ENCODE measurements at regions not wholly inside any gene's neighbourhood (a gene's known extent, or its start where the extent isn't known, plus 50 kb on each side); places are given as distances from the start of the nearest gene placed in this dataset.
"Not testable (repeated sequence)": the region's sequence is repeated elsewhere in the genome, so short reads cannot be mapped to it uniquely, and the experiment has no call there.

- no peak for DNase-seq
- Mint-ChIP-seq H3K27ac (no peak overlapping the region), H3K4me3 (no peak overlapping the region), H3K27me3 (ENCODE audit: low read depth) (no peaks in the 10 kb centered on the region), H3K36me3 (ENCODE audit: insufficient read depth in 2 of 2) (no peaks in the 10 kb centered on the region), H3K4me1 (ENCODE audit: low read depth) (no peaks in the 10 kb centered on the region), H3K9me3 (no peaks in the 10 kb centered on the region)
- no peak for ATAC-seq (replicated peaks in 1 of 2)
These were observed 126.6 kb upstream of the GNAI1 start for GRCh38 chr7:80008039-80008438.

DNA sequence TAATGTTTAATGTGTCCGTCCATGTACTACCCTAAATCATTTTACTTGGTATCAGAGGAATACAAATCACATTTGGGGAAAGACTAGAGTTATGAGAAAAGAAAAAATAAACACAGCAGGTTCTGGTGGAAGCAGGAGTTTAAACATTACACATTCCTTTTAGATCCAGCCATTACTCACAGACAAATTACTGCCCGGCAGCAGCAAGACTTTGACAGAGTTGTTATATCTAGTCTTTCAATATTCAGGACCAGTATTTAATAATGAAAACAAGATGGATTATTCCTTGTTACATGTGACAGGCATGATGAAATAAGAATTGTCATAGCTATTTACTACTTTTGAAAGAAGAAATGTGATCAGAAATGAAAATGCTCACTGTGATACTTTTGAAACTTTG, 131.8 kb upstream of the GNAI1 start:
- ATAC-seq (replicated peaks in 1 of 2) = no peak
- Mint-ChIP-seq H3K27ac (no peak overlapping the region), H3K27me3 (ENCODE audit: low read depth) (no peaks in the 10 kb centered on the region), H3K4me3 (no peak overlapping the region), H3K9me3 (no peaks in the 10 kb centered on the region), H3K4me1 (ENCODE audit: low read depth) (no peaks in the 10 kb centered on the region), H3K36me3 (ENCODE audit: insufficient read depth in 2 of 2) (no peaks in the 10 kb centered on the region)
- no peak for DNase-seq

GRCh38 chr7:79998363-79998762, 136.3 kb upstream of the GNAI1 start:
- Mint-ChIP-seq H3K9me3 (no peaks in the 10 kb centered on the region), H3K4me3 (no peak overlapping the region), H3K27ac (no peak overlapping the region), H3K36me3 (ENCODE audit: insufficient read depth in 2 of 2) (no peaks in the 10 kb centered on the region), H3K27me3 (ENCODE audit: low read depth) (no peaks in the 10 kb centered on the region), H3K4me1 (ENCODE audit: low read depth) (no peaks in the 10 kb centered on the region)
- ATAC-seq (replicated peaks in 1 of 2) = no peak
- no peak for DNase-seq

DNA sequence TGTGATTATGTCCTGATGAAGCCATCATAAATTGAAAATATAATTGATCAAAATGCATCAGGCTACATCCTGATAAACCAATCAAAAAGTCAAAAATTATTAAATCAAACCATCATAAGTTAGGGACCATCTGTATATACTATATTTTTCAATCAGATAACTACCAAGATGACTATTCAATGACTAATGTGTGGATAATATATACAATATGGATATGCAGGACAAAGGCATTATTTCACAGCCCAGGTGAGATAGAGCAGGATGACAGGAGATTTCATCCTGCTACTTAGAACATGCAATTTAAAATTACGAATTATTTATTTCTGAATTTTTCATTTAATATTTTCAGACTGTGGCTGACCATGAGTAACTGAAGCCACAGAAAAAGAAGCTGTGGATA, 137.3 kb upstream of the GNAI1 start:
- DNase-seq (no peak), ATAC-seq (replicated peaks in 1 of 2) (no peak)
- Mint-ChIP-seq H3K27me3 (ENCODE audit: low read depth) (no peaks in the 10 kb centered on the region), H3K9me3 (no peaks in the 10 kb centered on the region), H3K4me3 (no peak overlapping the region), H3K27ac (no peak overlapping the region), H3K4me1 (ENCODE audit: low read depth) (no peaks in the 10 kb centered on the region), H3K36me3 (ENCODE audit: insufficient read depth in 2 of 2) (no peaks in the 10 kb centered on the region)

DNA sequence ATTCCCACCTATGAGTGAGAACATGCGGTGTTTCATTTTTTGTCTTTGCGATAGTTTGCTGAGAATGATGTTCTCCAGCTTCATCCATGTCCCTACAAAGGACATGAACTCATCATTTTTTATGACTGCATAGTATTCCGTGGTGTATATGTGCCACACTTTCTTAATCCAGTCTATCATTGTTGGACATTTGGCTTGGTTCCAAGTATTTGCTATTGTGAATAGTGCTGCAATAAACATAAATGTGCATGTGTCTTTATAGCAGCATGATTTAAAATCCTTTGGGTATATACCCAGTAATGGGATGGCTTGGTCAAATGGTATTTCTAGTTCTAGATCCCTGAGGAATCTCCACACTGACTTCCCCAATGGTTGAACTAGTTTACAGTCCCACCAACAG, 138.9 kb upstream of the GNAI1 start:
- not testable (repeated sequence) for H3K4me1 Mint-ChIP-seq (ENCODE audit: low read depth); ATAC-seq (replicated peaks in 1 of 2)

GRCh38 chr7:79988653-79989052, 146.0 kb upstream of the GNAI1 start:
- Mint-ChIP-seq H3K4me1 (ENCODE audit: low read depth) (no peaks in the 10 kb centered on the region), H3K36me3 (ENCODE audit: insufficient read depth in 2 of 2) (no peaks in the 10 kb centered on the region), H3K27me3 (ENCODE audit: low read depth) (no peaks in the 10 kb centered on the region), H3K9me3 (no peaks in the 10 kb centered on the region), H3K4me3 (no peak overlapping the region), H3K27ac (no peak overlapping the region)
- DNase-seq (no peak), ATAC-seq (replicated peaks in 1 of 2) (no peak)

More for the DNA sequence above, 138.9 kb upstream of the GNAI1 start:
- H3K4me3 Mint-ChIP-seq; H3K36me3 Mint-ChIP-seq (ENCODE audit: insufficient read depth in 2 of 2); H3K9me3 Mint-ChIP-seq; DNase-seq; H3K27ac Mint-ChIP-seq; H3K27me3 Mint-ChIP-seq (ENCODE audit: low read depth): not testable (repeated sequence)

DNA sequence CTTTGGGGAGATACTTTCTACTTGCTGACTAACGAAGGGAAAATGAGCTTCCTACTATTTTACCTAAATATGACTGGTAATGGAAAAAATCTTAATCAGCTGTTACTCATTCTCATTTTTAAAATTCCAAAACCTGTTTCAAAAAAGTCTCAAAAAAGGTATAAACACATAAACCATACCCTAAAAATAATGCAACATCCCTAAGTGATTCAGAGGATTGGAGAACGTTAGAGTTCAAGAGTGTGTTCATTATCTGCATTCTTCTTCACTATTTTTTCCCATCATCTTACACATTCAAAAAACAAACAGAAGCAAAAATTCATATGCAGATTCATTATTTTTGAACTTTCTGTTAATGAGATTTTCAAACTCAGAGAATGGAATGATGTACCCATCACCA, 150.4 kb upstream of the GNAI1 start:
- no peaks in the 10 kb centered on the region for H3K4me1 Mint-ChIP-seq (ENCODE audit: low read depth)
- H3K36me3 Mint-ChIP-seq (ENCODE audit: insufficient read depth in 2 of 2) = no peaks in the 10 kb centered on the region
- no peaks in the 10 kb centered on the region for H3K27me3 Mint-ChIP-seq (ENCODE audit: low read depth)
- H3K9me3 Mint-ChIP-seq = no peaks in the 10 kb centered on the region
- H3K27ac Mint-ChIP-seq = no peak overlapping the region
- ATAC-seq (replicated peaks in 1 of 2) (no peak), DNase-seq (no peak)
- H3K4me3 Mint-ChIP-seq = no peak overlapping the region

DNA sequence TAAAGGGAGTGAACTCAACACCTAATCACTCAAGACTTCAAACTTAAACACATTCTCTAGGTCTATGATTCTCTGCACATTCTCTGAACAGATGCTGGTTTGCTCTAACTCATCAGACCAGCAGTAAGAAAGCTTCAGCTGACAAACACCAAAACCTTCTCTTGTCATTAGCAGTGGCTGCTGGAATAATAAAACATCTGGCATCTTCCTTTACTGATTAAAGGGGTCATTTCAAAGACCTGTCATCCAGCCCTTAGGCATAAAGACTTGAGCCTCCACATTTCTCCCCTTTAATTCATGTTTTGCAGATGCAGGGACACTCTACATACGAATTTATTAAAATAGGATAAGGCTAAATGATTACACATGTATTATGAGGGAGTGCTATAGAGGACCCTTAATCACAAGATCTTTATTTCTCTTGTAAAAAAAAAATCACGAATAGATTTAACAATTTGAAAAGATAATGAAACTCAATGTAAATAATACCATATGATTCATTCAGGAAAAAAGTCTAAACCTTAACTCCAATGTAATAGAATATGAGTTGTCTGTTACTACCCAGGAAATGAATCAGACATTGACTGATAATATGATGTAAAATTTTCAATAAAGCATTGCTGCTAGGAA, 152.4 kb upstream of the GNAI1 start:
- ATAC-seq (replicated peaks in 1 of 2) (no peak), DNase-seq (no peak)
- Mint-ChIP-seq H3K9me3 (peaks cover 0 to 1% of the 10 kb centered on the region in 2 donors), H3K27ac (no peak overlapping the region), H3K27me3 (ENCODE audit: low read depth) (no peaks in the 10 kb centered on the region), H3K4me3 (no peak overlapping the region), H3K36me3 (ENCODE audit: insufficient read depth in 2 of 2) (no peaks in the 10 kb centered on the region), H3K4me1 (ENCODE audit: low read depth) (no peaks in the 10 kb centered on the region)

DNA sequence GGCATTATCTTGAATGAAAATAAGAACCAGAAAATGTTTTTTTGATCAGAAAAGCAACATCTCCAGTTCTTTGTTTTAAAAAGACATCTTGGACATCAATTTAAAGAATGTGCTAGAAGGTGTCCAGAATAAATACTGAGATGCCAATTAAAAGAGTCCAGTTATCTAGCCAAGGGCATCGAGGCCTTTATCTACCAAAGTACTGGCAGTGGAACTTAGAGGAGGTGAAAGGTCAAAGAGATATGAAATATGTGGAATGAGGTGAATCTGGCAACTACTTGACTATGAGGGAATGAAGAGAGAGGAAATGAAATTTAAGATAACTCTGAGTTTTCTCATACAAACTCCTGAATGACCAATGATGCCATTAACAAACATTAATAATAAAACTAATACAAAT, 154.3 kb upstream of the GNAI1 start:
- Mint-ChIP-seq H3K9me3 (peaks cover 0 to 1% of the 10 kb centered on the region in 2 donors), H3K36me3 (ENCODE audit: insufficient read depth in 2 of 2) (peaks cover 0 to 1% of the 10 kb centered on the region in 2 donors), H3K27ac (no peak overlapping the region), H3K27me3 (ENCODE audit: low read depth) (no peaks in the 10 kb centered on the region), H3K4me1 (ENCODE audit: low read depth) (peaks cover 8% of the 10 kb centered on the region), H3K4me3 (no peak overlapping the region)
- ATAC-seq (replicated peaks in 1 of 2) (no peak), DNase-seq (no peak)

DNA sequence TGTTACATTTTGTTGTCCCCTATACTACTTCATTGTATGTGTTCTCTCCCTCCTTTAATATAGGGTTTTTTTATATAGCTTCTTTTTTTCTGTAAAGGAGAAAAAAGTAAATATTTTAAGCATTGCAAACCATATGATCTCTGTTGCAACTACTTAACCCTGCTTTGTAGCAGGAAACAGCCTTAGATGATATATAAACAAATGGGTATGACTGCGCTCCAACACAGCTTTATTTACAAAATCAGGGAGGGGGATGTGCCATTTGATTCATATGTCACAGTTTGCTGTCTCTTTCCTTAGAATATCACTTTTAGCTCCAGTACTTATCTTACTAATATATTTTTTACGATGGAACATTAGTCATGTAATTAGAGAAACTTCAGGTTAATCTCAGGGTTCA, 155.2 kb upstream of the GNAI1 start:
- H3K9me3 Mint-ChIP-seq = peaks cover 0 to 1% of the 10 kb centered on the region in 2 donors
- ATAC-seq (replicated peaks in 1 of 2) (no peak), DNase-seq (no peak)
- no peaks in the 10 kb centered on the region for H3K27me3 Mint-ChIP-seq (ENCODE audit: low read depth)
- no peak overlapping the region for H3K4me3 Mint-ChIP-seq
- peaks cover 0 to 1% of the 10 kb centered on the region in 2 donors for H3K36me3 Mint-ChIP-seq (ENCODE audit: insufficient read depth in 2 of 2)
- H3K4me1 Mint-ChIP-seq (ENCODE audit: low read depth) = peaks cover 8% of the 10 kb centered on the region
- no peak overlapping the region for H3K27ac Mint-ChIP-seq

DNA sequence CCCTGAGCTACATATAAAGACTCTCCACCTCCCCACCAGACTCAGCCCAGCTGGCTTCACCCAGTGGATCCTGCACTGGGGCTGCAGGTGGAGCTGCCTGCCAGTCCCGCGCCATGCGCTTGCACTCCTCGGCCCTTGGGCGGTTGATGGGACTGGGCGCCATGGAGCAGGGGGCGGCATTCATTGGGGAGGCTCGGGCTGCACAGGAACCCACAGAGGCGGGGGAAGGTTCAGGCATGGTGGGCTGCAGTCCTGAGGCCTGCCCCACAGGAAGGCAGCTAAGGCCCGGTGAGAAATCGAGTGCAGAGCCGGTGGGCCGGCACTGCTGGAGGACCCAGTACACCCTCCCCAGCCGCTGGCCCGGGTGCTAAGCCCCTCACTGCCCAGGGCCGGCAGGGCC, 157.2 kb upstream of the GNAI1 start:
- no peak for DNase-seq
- H3K4me1 Mint-ChIP-seq (ENCODE audit: low read depth) = peaks cover 8% of the 10 kb centered on the region
- peaks cover 0 to 1% of the 10 kb centered on the region in 2 donors for H3K9me3 Mint-ChIP-seq
- no peak overlapping the region for H3K27ac Mint-ChIP-seq
- ATAC-seq (replicated peaks in 1 of 2) = no peak
- H3K4me3 Mint-ChIP-seq = no peak overlapping the region
- H3K27me3 Mint-ChIP-seq (ENCODE audit: low read depth) = no peaks in the 10 kb centered on the region
- H3K36me3 Mint-ChIP-seq (ENCODE audit: insufficient read depth in 2 of 2) = peaks cover 0 to 1% of the 10 kb centered on the region in 2 donors

DNA sequence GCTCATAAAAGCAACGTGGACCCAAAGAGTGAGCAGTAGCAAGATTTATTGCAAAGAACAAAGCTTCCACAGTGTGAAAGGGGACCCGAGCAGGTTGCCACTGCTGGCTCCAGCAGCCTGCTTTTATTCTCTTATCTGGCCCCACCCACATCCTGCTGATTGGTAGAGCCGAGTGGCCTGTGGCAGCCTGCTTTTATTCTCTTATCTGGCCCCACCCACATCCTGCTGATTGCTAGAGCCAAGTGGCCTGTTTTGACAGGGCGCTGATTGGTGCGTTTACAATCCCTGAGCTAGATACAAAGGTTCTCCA, 158.0 kb upstream of the GNAI1 start:
- H3K27me3 Mint-ChIP-seq (ENCODE audit: low read depth); H3K4me1 Mint-ChIP-seq (ENCODE audit: low read depth); H3K36me3 Mint-ChIP-seq (ENCODE audit: insufficient read depth in 2 of 2); H3K27ac Mint-ChIP-seq; H3K9me3 Mint-ChIP-seq; DNase-seq; ATAC-seq (replicated peaks in 1 of 2): not testable (repeated sequence)
- peak overlapping the region; percentile 23 to 80 for H3K4me3 Mint-ChIP-seq

DNA sequence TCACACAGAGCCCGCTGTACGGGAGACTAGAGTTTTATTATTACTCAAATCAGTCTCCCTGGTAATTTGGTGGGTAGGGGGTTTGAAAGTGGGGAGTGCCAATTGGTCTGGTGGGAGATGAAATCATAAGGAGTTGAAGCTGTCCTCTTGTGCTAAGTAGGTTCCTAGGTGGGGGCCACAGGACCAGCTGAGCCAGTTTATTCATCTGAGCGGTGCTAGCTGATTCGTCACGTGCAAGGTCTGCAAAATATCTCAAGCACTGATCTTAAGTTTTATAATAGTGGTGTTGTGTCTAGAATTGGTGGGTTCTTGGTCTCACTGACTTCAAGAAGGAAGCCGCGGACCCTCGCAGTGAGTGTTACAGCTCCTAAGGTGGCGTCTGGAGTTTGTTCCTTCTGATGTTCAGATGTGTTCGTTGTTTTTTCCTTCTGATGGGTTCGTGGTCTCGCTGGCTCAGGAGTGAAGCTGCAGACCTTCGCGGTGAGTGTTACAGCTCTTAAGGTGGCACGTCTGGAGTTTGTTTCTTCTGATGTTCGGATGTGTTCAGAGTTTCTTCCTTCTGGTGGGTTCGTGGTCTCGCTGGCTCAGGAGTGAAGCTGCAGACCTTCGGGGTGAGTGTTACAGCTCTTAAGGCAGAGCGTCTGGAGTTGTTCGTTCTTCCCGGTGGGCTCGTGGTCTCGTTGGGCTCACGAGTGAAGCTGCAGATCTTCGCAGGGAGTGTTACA, 158.5 kb upstream of the GNAI1 start:
- H3K36me3 Mint-ChIP-seq (ENCODE audit: insufficient read depth in 2 of 2); H3K27ac Mint-ChIP-seq; H3K9me3 Mint-ChIP-seq; H3K27me3 Mint-ChIP-seq (ENCODE audit: low read depth); DNase-seq; H3K4me1 Mint-ChIP-seq (ENCODE audit: low read depth); ATAC-seq (replicated peaks in 1 of 2): not testable (repeated sequence)
- H3K4me3 Mint-ChIP-seq = peak overlapping the region; percentile 23 to 80

DNA sequence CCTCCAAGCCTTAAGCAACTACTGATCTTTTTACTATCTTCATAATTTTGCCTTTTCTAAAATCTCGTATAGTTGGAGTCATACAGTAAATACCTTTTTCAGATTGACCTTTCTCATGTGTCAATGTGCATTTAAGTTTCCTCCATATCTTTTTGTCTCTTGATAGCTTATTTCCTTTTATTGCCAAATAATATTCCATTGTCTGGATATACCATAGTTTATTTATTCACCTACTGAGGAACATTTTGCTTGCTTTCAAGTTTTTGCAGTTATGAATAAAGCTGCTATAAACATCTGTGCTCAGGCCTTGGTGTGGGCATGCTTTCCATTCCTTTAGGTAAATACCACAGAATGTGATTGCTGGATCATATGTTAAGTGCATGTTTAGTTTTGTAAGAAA, 161.2 kb upstream of the GNAI1 start:
- ATAC-seq (replicated peaks in 1 of 2) (no peak), DNase-seq (no peak)
- no peaks in the 10 kb centered on the region for H3K27me3 Mint-ChIP-seq (ENCODE audit: low read depth)
- peaks cover 0 to 1% of the 10 kb centered on the region in 2 donors for H3K36me3 Mint-ChIP-seq (ENCODE audit: insufficient read depth in 2 of 2)
- H3K9me3 Mint-ChIP-seq = peaks cover 0 to 1% of the 10 kb centered on the region in 2 donors
- peaks cover 8% of the 10 kb centered on the region for H3K4me1 Mint-ChIP-seq (ENCODE audit: low read depth)
- no peak overlapping the region for H3K27ac Mint-ChIP-seq
- H3K4me3 Mint-ChIP-seq = no peak overlapping the region

All from activated T-cell treated with anti-CD3 and anti-CD28 coated beads, Interleukin-2, amount 50 U/mL, for 72 hours (primary cell).